ENCODE measurements at regions not wholly inside any gene's neighbourhood (a gene's known extent, or its start where the extent isn't known, plus 50 kb on each side); places are given as distances from the start of the nearest gene placed in this dataset.
"Not testable (repeated sequence)": the region's sequence is repeated elsewhere in the genome, so short reads cannot be mapped to it uniquely, and the experiment has no call there.

GRCh38 chr1:14141656-14142055, 441.7 kb downstream of the PRDM2 start:
- Mint-ChIP-seq H3K4me3 (no peak overlapping the region), H3K4me1 (no peaks in the 10 kb centered on the region), H3K27ac (no peak overlapping the region), H3K36me3 (peaks cover 0 to 2% (median 0%) of the 10 kb centered on the region in 3 donors), H3K27me3 (peaks cover 4 to 15% (median 6%) of the 10 kb centered on the region in 5 donors), H3K9me3 (no peaks in the 10 kb centered on the region)
- ATAC-seq (no peak), DNase-seq (no peak)
- POLR2A ChIA-PET: no interaction called here

GRCh38 chr1:14142397-14143100, 442.6 kb downstream of the PRDM2 start:
- H3K36me3 Mint-ChIP-seq: peaks cover 0 to 2% (median 0%) of the 10 kb centered on the region in 3 donors
- H3K27me3 Mint-ChIP-seq: peaks cover 4 to 15% (median 6%) of the 10 kb centered on the region in 5 donors

DNA sequence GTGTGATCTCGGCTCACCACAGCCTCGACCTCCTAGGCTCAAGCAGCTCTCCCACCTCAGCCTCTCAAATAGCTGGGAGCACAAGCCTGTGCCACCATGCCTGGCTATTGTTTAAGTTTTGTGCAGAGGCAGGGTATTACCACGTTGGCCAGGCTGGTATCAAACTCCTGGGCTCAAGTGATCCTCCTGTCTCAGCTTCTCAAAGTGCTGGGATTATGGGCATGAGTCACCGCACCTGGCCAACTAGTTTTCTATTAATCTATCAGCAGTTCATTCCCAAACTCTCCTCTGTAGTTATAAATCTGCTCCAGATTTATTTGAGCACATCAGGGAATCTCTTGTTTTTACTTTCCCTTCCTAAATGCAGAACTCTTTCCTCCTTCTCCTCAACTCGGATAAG, 443.8 kb downstream of the PRDM2 start:
- H3K27ac Mint-ChIP-seq: no peak overlapping the region
- no peak for DNase-seq
- peaks cover 0 to 4% (median 0%) of the 10 kb centered on the region in 9 donors for H3K9me3 Mint-ChIP-seq
- no peak overlapping the region for H3K4me3 Mint-ChIP-seq
- no peak for ATAC-seq
- peaks cover 4 to 10% (median 8%) of the 10 kb centered on the region in 5 donors for H3K27me3 Mint-ChIP-seq
- no peaks in the 10 kb centered on the region for H3K4me1 Mint-ChIP-seq
- peaks cover 0 to 2% (median 0%) of the 10 kb centered on the region in 3 donors for H3K36me3 Mint-ChIP-seq
- POLR2A ChIA-PET: no interaction called here

More at GRCh38 chr1:14142397-14143100, 442.6 kb downstream of the PRDM2 start:
- Mint-ChIP-seq H3K27ac (no peak overlapping the region), H3K4me1 (no peaks in the 10 kb centered on the region), H3K4me3 (no peak overlapping the region), H3K9me3 (no peaks in the 10 kb centered on the region)
- DNase-seq (no peak), ATAC-seq (no peak)
- POLR2A ChIA-PET: no interaction called here

- peaks cover 0 to 11% (median 4%) of the 10 kb centered on the region in 5 donors for H3K27me3 Mint-ChIP-seq
- ATAC-seq: no peak
- POLR2A ChIA-PET: no interaction called here
Observed at GRCh38 chr1:14148526-14148925, 448.5 kb downstream of the PRDM2 start.

DNA sequence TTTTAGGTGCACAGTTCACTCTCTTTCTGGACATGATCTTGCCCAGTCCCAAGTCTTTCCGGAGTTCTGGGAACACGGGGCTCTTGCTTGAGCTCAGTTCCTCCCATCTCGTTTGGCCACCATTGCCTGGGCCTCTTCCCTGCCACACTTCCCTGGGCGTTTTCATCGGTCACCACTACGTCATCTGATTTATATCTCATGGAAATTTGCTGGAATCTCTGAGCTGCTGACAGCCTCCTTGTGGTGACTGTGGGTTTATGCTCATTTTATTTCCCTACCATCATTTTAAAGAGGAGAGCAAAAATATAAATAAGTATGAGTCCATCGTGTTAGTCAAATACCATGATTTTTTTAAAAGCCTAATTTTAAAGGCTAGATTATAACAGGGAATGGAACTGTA, 449.1 kb upstream of the KAZN start:
- Mint-ChIP-seq H3K9me3 (peaks cover 0 to 6% (median 0%) of the 10 kb centered on the region in 9 donors), H3K4me3 (no peak overlapping the region), H3K27ac (no peak overlapping the region), H3K27me3 (peaks cover 0 to 7% (median 2%) of the 10 kb centered on the region in 5 donors), H3K4me1 (no peaks in the 10 kb centered on the region), H3K36me3 (peaks cover 0 to 2% (median 0%) of the 10 kb centered on the region in 3 donors)
- ATAC-seq (no peak), DNase-seq (no peak)
- POLR2A ChIA-PET: no interaction called here

More at GRCh38 chr1:14148526-14148925, 448.5 kb downstream of the PRDM2 start:
- peaks cover 0 to 6% (median 0%) of the 10 kb centered on the region in 9 donors for H3K9me3 Mint-ChIP-seq
- peaks cover 0 to 2% (median 0%) of the 10 kb centered on the region in 3 donors for H3K36me3 Mint-ChIP-seq
- H3K27ac Mint-ChIP-seq: no peak overlapping the region
- H3K4me1 Mint-ChIP-seq: no peaks in the 10 kb centered on the region
- no peak for DNase-seq
- no peak overlapping the region for H3K4me3 Mint-ChIP-seq

DNA sequence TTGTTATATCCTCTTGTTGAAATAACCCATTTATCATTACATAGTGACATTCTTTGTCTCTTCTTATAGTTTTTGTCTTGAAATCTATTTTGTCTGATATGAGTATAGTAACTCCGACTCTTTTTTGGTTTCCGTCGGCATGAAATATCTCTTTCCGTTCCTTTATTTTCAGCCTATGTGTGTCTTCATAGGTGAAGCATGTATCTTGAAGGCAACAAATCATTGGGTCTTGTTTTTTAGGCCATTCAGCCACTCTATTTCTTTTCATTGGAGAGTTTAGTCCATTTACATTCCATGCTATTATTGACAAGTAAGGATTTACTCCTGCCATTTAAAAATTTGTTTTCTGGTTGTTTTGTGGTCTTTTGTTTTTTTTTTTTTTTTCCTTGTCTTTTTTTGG, 441.9 kb upstream of the KAZN start:
- peaks cover 0 to 16% (median 5%) of the 10 kb centered on the region in 5 donors for H3K27me3 Mint-ChIP-seq
- peak overlapping the region in 1 of 10 donors; percentile 3 for H3K27ac Mint-ChIP-seq

GRCh38 chr1:14160781-14161180, 437.7 kb upstream of the KAZN start:
- POLR2A ChIA-PET: no interaction called here

More for the DNA sequence above, 441.9 kb upstream of the KAZN start:
- H3K9me3 Mint-ChIP-seq: peaks cover 14 to 42% (median 30%) of the 10 kb centered on the region in 9 donors
- DNase-seq (no peak), ATAC-seq (no peak)
- no peak overlapping the region for H3K4me3 Mint-ChIP-seq
- no peaks in the 10 kb centered on the region for H3K4me1 Mint-ChIP-seq
- POLR2A ChIA-PET: no interaction called here
- peaks cover 0 to 23% (median 8%) of the 10 kb centered on the region in 3 donors for H3K36me3 Mint-ChIP-seq

GRCh38 chr1:14163246-14163645, 435.2 kb upstream of the KAZN start:
- no peak for DNase-seq
- H3K4me1 Mint-ChIP-seq: no peaks in the 10 kb centered on the region
- no peak for ATAC-seq
- H3K4me3 Mint-ChIP-seq: no peak overlapping the region
- peaks cover 2 to 14% (median 8%) of the 10 kb centered on the region in 5 donors for H3K27me3 Mint-ChIP-seq
- peaks cover 3 to 34% (median 12%) of the 10 kb centered on the region in 9 donors for H3K9me3 Mint-ChIP-seq
- peaks cover 0 to 19% (median 0%) of the 10 kb centered on the region in 3 donors for H3K36me3 Mint-ChIP-seq
- POLR2A ChIA-PET: no interaction called here
- no peak overlapping the region for H3K27ac Mint-ChIP-seq

More at GRCh38 chr1:14160781-14161180, 437.7 kb upstream of the KAZN start:
- Mint-ChIP-seq H3K27me3 (peaks cover 2 to 16% (median 8%) of the 10 kb centered on the region in 5 donors), H3K4me1 (no peaks in the 10 kb centered on the region), H3K36me3 (peaks cover 0 to 38% (median 8%) of the 10 kb centered on the region in 3 donors), H3K9me3 (peaks cover 10 to 58% (median 36%) of the 10 kb centered on the region in 9 donors), H3K27ac (no peak overlapping the region), H3K4me3 (no peak overlapping the region)
- ATAC-seq: no peak
- no peak for DNase-seq

DNA sequence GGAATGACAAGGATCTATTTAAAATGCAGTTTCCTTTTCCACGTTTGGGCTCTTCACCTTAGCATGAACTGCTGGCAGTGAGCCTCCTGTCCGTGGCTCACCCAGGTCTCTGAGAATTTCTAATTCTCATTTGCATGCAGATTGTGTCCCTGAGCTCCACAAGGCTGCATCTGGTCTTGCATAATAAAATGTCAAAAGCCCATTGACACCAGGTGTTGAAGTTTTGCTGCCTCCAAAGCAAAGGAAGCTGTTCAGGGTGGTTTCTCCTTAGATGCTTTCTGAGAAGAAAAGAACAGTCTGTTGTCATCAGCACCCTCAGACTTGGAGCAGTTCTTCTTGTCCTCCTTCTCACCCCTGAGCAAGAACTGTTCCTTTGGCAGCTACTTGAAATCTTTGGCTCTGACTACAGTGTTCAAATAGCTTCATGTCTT, 433.1 kb upstream of the KAZN start:
- no peaks in the 10 kb centered on the region for H3K4me1 Mint-ChIP-seq
- peaks cover 0 to 15% (median 0%) of the 10 kb centered on the region in 3 donors for H3K36me3 Mint-ChIP-seq
- no peak overlapping the region for H3K4me3 Mint-ChIP-seq
- no peak overlapping the region for H3K27ac Mint-ChIP-seq
- DNase-seq (no peak), ATAC-seq (no peak)
- POLR2A ChIA-PET: no interaction called here
- H3K27me3 Mint-ChIP-seq: peaks cover 3 to 17% (median 9%) of the 10 kb centered on the region in 5 donors
- H3K9me3 Mint-ChIP-seq: peaks cover 0 to 24% (median 9%) of the 10 kb centered on the region in 9 donors

- no peak for DNase-seq
- H3K27me3 Mint-ChIP-seq: peaks cover 2 to 14% (median 9%) of the 10 kb centered on the region in 5 donors
- H3K36me3 Mint-ChIP-seq: peaks cover 0 to 13% (median 0%) of the 10 kb centered on the region in 3 donors
- H3K4me1 Mint-ChIP-seq: no peaks in the 10 kb centered on the region
- no peak overlapping the region for H3K27ac Mint-ChIP-seq
- ATAC-seq: no peak
- no peak overlapping the region for H3K4me3 Mint-ChIP-seq
- peaks cover 0 to 20% (median 11%) of the 10 kb centered on the region in 9 donors for H3K9me3 Mint-ChIP-seq
- POLR2A ChIA-PET: no interaction called here
Observed at GRCh38 chr1:14167884-14168283, 430.6 kb upstream of the KAZN start.

- ATAC-seq: no peak
- H3K9me3 Mint-ChIP-seq: peaks cover 0 to 17% (median 6%) of the 10 kb centered on the region in 9 donors
- peaks cover 0 to 7% (median 0%) of the 10 kb centered on the region in 3 donors for H3K36me3 Mint-ChIP-seq
- DNase-seq: no peak
- H3K4me1 Mint-ChIP-seq: no peaks in the 10 kb centered on the region
- POLR2A ChIA-PET: no interaction called here
- peaks cover 0 to 14% (median 9%) of the 10 kb centered on the region in 5 donors for H3K27me3 Mint-ChIP-seq
- H3K27ac Mint-ChIP-seq: no peak overlapping the region
- no peak overlapping the region for H3K4me3 Mint-ChIP-seq
Observed at GRCh38 chr1:14168326-14169063, 430.0 kb upstream of the KAZN start.

DNA sequence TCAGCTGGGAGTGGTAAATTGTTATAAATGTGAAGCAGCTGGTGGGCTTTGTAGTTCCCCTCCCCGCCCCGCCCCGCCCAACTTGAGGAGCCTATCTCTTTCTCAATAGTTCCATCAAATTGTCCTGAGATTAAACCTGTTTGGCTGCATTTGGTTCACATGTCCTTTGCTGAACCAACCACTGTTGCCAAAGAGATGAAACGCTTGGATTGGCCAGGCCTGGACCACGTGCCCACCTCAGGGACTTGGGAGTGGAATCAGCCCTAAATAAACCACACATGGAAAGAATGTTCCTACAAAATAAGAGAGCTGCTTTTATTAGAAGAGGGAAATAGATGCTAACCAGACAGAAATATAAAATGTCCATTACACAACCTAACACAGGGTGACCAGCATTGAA, 424.9 kb upstream of the KAZN start:
- ATAC-seq: no peak
- Mint-ChIP-seq H3K36me3 (no peaks in the 10 kb centered on the region), H3K4me3 (no peak overlapping the region), H3K27ac (peak overlapping the region in 1 of 10 donors; percentile 35), H3K9me3 (peaks cover 0 to 10% (median 0%) of the 10 kb centered on the region in 9 donors), H3K27me3 (peaks cover 0 to 19% (median 2%) of the 10 kb centered on the region in 5 donors), H3K4me1 (no peaks in the 10 kb centered on the region)
- no peak for DNase-seq
- POLR2A ChIA-PET: no interaction called here

DNA sequence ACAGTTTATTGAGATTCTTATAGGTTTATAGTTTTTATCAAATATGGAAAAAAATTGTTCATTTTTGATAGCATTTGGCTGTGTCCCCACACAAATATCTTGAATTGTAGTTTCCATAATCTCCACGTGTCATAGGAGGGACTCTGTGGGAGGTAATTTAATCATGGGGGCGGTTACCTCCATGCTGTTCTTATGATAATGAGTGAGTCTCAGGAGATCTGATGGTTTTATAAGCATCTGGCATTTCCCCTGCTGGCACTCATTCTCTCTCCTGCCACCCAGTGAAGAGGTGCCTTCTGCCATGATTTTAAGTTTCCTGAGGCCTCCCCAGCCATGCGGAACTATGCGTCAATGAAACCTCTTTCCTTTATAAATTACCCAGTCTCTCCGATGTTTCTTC, 420.6 kb upstream of the KAZN start:
- H3K4me3 Mint-ChIP-seq, H3K36me3 Mint-ChIP-seq, H3K27ac Mint-ChIP-seq, ATAC-seq, DNase-seq, H3K9me3 Mint-ChIP-seq, POLR2A ChIA-PET: not testable (repeated sequence)
- peaks cover 4 to 24% (median 15%) of the 10 kb centered on the region in 4 donors for H3K4me1 Mint-ChIP-seq
- H3K27me3 Mint-ChIP-seq: peaks cover 11 to 34% (median 30%) of the 10 kb centered on the region in 5 donors

Data from naive thymus-derived CD8-positive, alpha-beta T cell (primary cell).